GM12872 (cell line): ENCODE measurements at regions not wholly inside any gene's neighbourhood (a gene's known extent, or its start where the extent isn't known, plus 50 kb on each side); places are given as distances from the start of the nearest gene placed in this dataset.

Experiments used
- CTCF ChIP-seq: IDR thresholded peaks from 3 replicates; pipeline ENCODE4 v1.5.1; 2011; ENCODE audit warnings: low read depth, mild to moderate bottlenecking, low read length, moderate library complexity; ENCODE audit not compliant: insufficient read depth

GRCh38 chr19:5230730-5231555 lies 109.7 kb downstream of the PTPRS start:
- TF ChIP-seq CTCF: no peak

- no peak for TF ChIP-seq CTCF
Measured at GRCh38 chr19:5229778-5230335, 110.8 kb downstream of the PTPRS start.

GRCh38 chr19:5228932-5229777 lies 111.5 kb downstream of the PTPRS start:
- no peak for TF ChIP-seq CTCF

GRCh38 chr19:5228490-5228889 lies 112.1 kb downstream of the PTPRS start:
- TF ChIP-seq CTCF: no peak

GRCh38 chr19:5225486-5226345 lies 114.9 kb downstream of the PTPRS start:
- TF ChIP-seq CTCF: peak; percentile 71

- TF ChIP-seq CTCF: no peak
Measured at GRCh38 chr19:5224480-5224879, 116.1 kb downstream of the PTPRS start.

GRCh38 chr19:5222821-5223321 lies 117.7 kb downstream of the PTPRS start:
- TF ChIP-seq CTCF: no peak
